Astrocyte of the spinal cord (primary cell): ENCODE measurements at regions not wholly inside any gene's neighbourhood (a gene's known extent, or its start where the extent isn't known, plus 50 kb on each side); places are given as distances from the start of the nearest gene placed in this dataset.
A peak's percentile ranks its signal among the peaks of the same experiment; 100 is the strongest.

Experiments used
- DNase-seq: peaks from one replicate; pipeline ENCODE4 v3.0.0; 2011; ENCODE audit warnings: low read depth, low spot score
- H3K4me3 ChIP-seq: 2 replicates; pipeline ENCODE4 v1.5.1; 2011; ENCODE audit warnings: low read depth, mild to moderate bottlenecking, low read length, moderate library complexity
- in situ Hi-C: cut with HindIII; loops from 2 replicates; pipeline ENCODE4 v1.10.0; 2017; ENCODE audit warnings: low sequenced_read_pairs
- TF ChIP-seq, protein P1 (sequence below): IDR thresholded peaks from 2 replicates; pipeline ENCODE4 v1.5.1; 2012; ENCODE audit warnings: low read depth, mild to moderate bottlenecking, low read length, inconsistent platforms

DNA sequence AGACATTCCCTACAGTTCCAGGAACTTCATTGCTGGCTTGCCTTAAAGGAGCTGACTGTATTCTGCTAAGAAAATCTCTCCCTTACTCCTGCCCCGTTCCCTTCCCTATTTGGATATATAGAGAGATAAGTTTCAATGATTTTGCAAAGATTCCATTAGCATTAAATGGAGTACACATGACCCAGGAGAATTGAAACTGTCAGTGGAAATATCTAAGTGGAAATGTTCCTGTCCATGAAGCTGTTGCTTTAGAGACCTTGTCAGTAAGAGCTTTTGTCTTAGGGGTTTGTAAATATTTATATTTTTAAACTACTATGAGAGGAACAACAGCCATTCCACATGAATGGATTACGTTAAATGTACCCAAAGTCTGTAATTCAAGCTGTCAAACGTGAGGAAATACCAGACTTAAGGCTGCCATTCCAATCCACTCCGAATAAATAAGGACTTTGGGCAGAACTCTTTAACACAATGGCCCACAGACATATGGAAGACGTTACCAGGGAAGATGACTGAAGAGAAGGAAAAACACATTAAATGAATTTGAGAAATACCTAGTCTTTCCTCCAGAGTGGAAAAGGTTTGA lies 387.1 kb upstream of the PAPPA start:
- TF ChIP-seq, protein P1, sequence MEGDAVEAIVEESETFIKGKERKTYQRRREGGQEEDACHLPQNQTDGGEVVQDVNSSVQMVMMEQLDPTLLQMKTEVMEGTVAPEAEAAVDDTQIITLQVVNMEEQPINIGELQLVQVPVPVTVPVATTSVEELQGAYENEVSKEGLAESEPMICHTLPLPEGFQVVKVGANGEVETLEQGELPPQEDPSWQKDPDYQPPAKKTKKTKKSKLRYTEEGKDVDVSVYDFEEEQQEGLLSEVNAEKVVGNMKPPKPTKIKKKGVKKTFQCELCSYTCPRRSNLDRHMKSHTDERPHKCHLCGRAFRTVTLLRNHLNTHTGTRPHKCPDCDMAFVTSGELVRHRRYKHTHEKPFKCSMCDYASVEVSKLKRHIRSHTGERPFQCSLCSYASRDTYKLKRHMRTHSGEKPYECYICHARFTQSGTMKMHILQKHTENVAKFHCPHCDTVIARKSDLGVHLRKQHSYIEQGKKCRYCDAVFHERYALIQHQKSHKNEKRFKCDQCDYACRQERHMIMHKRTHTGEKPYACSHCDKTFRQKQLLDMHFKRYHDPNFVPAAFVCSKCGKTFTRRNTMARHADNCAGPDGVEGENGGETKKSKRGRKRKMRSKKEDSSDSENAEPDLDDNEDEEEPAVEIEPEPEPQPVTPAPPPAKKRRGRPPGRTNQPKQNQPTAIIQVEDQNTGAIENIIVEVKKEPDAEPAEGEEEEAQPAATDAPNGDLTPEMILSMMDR, result no peak
- H3K4me3 ChIP-seq, result no peak overlapping the region
- DNase-seq, result no peak
- in situ Hi-C loops, result no loop called here

DNA sequence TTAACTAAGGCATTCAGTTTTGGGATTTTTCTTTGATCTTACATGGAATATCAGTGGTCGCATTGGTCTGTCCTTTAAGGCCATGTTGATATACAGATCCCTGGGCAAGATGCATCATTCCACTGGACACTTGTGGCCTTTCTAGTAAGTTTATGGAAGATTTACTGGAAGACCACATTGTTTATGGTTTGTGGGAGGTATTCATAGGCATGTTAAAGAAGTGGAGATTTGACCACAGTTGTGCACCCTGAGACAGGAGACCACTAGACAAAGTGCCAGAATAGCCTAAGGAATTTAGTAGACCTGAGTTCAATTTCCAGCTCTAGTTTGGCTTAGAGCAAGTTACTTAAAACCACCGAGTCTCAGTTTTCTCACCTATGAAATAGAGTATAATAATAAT lies 383.1 kb upstream of the PAPPA start:
- TF ChIP-seq, protein P1, result no peak
- in situ Hi-C loops, result no loop called here

DNA sequence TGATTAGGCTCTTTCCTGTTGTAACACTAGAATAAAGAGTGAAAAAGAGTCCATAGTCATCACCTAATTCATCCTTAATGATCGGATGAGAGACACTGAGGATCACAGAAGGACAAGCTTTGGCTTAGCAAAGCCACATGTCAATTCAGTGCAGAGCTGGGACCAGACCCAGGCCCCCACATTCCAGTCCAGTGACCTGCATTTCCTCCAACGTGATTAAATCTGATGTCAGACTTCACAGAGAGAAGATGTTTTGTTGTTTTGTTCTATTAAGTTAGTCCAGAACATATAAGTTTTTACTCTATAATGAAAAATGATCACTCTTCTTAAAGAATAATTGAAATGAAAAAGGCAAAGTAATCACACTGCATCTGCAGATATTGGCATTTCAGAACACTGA lies 377.9 kb upstream of the PAPPA start:
- in situ Hi-C loops, result no loop called here
- TF ChIP-seq, protein P1, result no peak
- no peak for DNase-seq
- H3K4me3 ChIP-seq, result no peak overlapping the region

More for the DNA sequence above, 383.1 kb upstream of the PAPPA start:
- no peak overlapping the region for H3K4me3 ChIP-seq
- no peak for DNase-seq

DNA sequence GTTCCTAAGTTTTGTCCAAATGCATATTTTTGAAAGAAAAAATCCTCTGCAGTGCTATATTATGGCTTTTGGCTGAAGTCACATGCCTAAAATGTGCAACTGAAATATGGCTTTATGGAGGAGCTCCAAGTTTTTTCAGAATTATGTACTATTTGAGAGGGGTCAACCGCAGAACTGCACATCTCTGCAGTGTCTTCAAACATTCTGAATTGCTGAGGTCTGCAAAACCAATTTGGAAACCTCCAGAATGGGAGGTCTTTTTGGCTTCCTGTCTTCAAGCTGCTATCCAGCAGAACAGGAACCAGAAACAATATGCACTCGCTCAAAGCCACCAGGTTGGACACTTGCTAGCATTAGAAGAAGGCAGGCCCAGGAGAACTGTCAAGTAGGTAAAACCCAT lies 376.0 kb upstream of the PAPPA start:
- TF ChIP-seq, protein P1, result no peak
- peak; percentile 9 for DNase-seq
- in situ Hi-C loops, result no loop called here
- H3K4me3 ChIP-seq, result no peak overlapping the region

DNA sequence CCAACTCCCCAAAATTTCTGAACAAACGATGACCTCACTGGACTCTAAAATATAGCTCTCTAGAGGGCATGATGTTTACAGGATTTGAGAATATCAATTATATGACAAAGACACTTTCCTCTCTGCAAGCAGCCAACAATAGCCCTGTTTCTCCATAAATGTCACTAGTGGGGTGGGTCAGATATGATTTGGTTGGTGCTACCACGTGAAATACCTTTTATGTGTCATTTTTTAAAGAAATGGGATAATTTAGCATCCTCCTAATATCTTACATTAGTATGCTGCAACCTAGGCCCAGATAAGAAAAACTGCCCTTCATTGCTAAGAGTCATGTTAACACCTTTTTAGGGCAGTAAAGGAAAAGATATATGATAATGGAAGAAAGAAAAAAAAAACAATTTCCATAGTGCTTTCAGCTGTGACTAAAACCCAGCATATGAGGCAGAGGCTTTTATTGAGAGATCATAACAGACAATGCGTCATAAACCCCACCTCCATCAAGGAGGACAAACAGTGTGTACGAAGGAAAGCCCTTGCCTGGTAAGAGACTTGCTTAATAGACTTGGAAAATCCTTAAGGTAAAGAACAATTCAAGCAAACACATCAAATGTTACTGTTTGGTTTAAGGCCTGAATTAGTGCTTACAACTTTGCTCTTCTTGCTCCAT lies 372.4 kb upstream of the PAPPA start:
- in situ Hi-C loops, result no loop called here
- TF ChIP-seq, protein P1, result no peak
- DNase-seq, result no peak
- H3K4me3 ChIP-seq, result no peak overlapping the region

DNA sequence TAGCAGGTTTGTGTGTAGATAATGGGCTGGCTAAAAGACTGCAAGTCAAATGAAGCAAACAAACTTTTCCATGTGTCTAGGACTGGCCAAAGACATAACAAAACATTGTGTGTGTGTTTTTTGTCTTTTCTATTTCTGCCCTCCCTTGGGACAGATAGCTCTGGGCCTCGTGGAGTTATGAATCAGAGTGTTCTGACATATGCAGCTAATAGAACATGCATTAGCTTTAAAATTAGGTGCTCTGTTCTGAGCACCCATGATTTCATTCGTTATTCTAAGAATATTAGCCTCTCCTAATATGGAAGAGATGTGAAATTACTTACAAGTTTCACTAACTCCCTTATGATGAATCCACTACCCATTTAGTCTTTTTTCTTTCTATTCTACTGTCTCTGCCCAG lies 367.3 kb upstream of the PAPPA start:
- in situ Hi-C loops, result no loop called here
- H3K4me3 ChIP-seq, result no peak overlapping the region
- peak; percentile 32 for DNase-seq
- TF ChIP-seq, protein P1, result no peak
